HEK293 (cell line): ENCODE measurements at regions not wholly inside any gene's neighbourhood (a gene's known extent, or its start where the extent isn't known, plus 50 kb on each side); places are given as distances from the start of the nearest gene placed in this dataset.
A peak's percentile ranks its signal among the peaks of the same experiment; 100 is the strongest.

Experiments used
- CTCF ChIA-PET: fragments of 350-600 bp; formaldehyde crosslinking; extraction: SDS; loops from one replicate; lab custom pipeline; 2021; ENCODE audit warnings: antibody characterized with exemption; lab: Yijun Ruan, JAX
- POLR2A ChIA-PET: fragments of 300-600 bp; formaldehyde crosslinking; extraction: SDS; loops from one replicate; lab custom pipeline; 2020; ENCODE audit warnings: antibody characterized with exemption, inconsistent platforms; lab: Yijun Ruan, JAX
- H3K27ac ChIP-seq: fragments of 200-500 bp; sonication (Bioruptor generic); 2 replicates; pipeline ENCODE4 v1.5.1; 2014; ENCODE audit warnings: low read depth, low read length, control low read depth, inconsistent platforms; ENCODE audit errors: extremely low read depth
- H3K36me3 ChIP-seq, 2 experiments: fragments of 200-500 bp in 1 of 2; sonication (Bioruptor generic) in 1 of 2; 1 replicate in 1 of 2; 2 replicates in 1 of 2; pipeline ENCODE4 v1.5.1; 2014 to 2017; ENCODE audit warnings: inconsistent platforms in 2 of 2, low read length in 2 of 2; ENCODE audit not compliant: control insufficient read depth in 2 of 2, insufficient read depth in 1 of 2
- H3K4me1 ChIP-seq: fragments of 200-500 bp; sonication (Bioruptor generic); 2 replicates; pipeline ENCODE4 v1.5.1; 2014; ENCODE audit warnings: mild to moderate bottlenecking, low read length, inconsistent platforms; ENCODE audit not compliant: control insufficient read depth, insufficient read depth
- H3K4me3 ChIP-seq: 2 replicates; pipeline ENCODE4 v1.5.1; 2011; ENCODE audit warnings: low read depth, mild to moderate bottlenecking, control low read depth, low read length, moderate library complexity
- H3K9me3 ChIP-seq: fragments of 200-500 bp; sonication (Bioruptor generic); 2 replicates; pipeline ENCODE4 v1.5.1; 2014; ENCODE audit warnings: low read depth, low read length, inconsistent platforms; ENCODE audit not compliant: control insufficient read depth, insufficient read depth
- BCL6B ChIP-seq: fragments of 450-650 bp; formaldehyde crosslinking; IDR thresholded peaks from 2 replicates; pipeline ENCODE4 v1.5.1; 2017; ENCODE audit warnings: missing biosample characterization, missing genetic modification characterization
- FEZF1 ChIP-seq: fragments of 450-650 bp; formaldehyde crosslinking; IDR thresholded peaks from 2 replicates; pipeline ENCODE4 v1.5.1; 2016; ENCODE audit warnings: missing biosample characterization, missing genetic modification characterization
- MEIS1 ChIP-seq: sonication (generic); formaldehyde crosslinking; IDR thresholded peaks from 2 replicates; pipeline ENCODE4 v1.8.1; 2022; ENCODE audit warnings: missing genetic modification reagents, mild to moderate bottlenecking, borderline replicate concordance
- PRDM4 ChIP-seq: fragments of 450-650 bp; formaldehyde crosslinking; IDR thresholded peaks from 2 replicates; pipeline ENCODE4 v1.5.1; 2017; ENCODE audit warnings: missing biosample characterization, missing genetic modification characterization
- PRDM6 ChIP-seq: fragments of 450-650 bp; formaldehyde crosslinking; IDR thresholded peaks from 2 replicates; pipeline ENCODE4 v1.5.1; 2017; ENCODE audit warnings: missing biosample characterization, missing genetic modification characterization
- SCRT2 ChIP-seq: fragments of 450-650 bp; formaldehyde crosslinking; IDR thresholded peaks from 2 replicates; pipeline ENCODE4 v1.5.1; 2016; ENCODE audit warnings: missing biosample characterization, missing genetic modification characterization
- YY1 ChIP-seq: fragments of 450-650 bp; formaldehyde crosslinking; IDR thresholded peaks from 2 replicates; pipeline ENCODE4 v1.5.1; 2018; ENCODE audit warnings: missing biosample characterization, missing genetic modification characterization
- ZBTB20 ChIP-seq: fragments of 450-650 bp; formaldehyde crosslinking; IDR thresholded peaks from 2 replicates; pipeline ENCODE4 v1.5.1; 2016; ENCODE audit warnings: missing biosample characterization, missing genetic modification characterization
- ZBTB44 ChIP-seq: fragments of 450-650 bp; IDR thresholded peaks from 2 replicates; pipeline ENCODE4 v1.5.1; 2018; ENCODE audit warnings: missing biosample characterization, mild to moderate bottlenecking, missing genetic modification characterization
- ZEB2 ChIP-seq: fragments of 450-650 bp; formaldehyde crosslinking; IDR thresholded peaks from 2 replicates; pipeline ENCODE4 v1.5.1; 2016; ENCODE audit warnings: missing biosample characterization, missing genetic modification characterization
- ZFP3 ChIP-seq: fragments of 450-650 bp; formaldehyde crosslinking; IDR thresholded peaks from 2 replicates; pipeline ENCODE4 v1.5.1; 2016; ENCODE audit warnings: low read depth, missing biosample characterization, missing genetic modification characterization
- ZFP69B ChIP-seq: fragments of 450-650 bp; formaldehyde crosslinking; IDR thresholded peaks from 2 replicates; pipeline ENCODE4 v1.5.1; 2016; ENCODE audit warnings: missing biosample characterization, missing genetic modification characterization
- ZIC2 ChIP-seq: fragments of 450-650 bp; formaldehyde crosslinking; IDR thresholded peaks from 2 replicates; pipeline ENCODE4 v1.5.1; 2016; ENCODE audit warnings: missing biosample characterization, missing genetic modification characterization
- ZNF132 ChIP-seq: fragments of 450-650 bp; formaldehyde crosslinking; IDR thresholded peaks from 2 replicates; pipeline ENCODE4 v1.5.1; 2017; ENCODE audit warnings: missing biosample characterization, missing genetic modification characterization, borderline replicate concordance
- ZNF2 ChIP-seq: fragments of 450-650 bp; formaldehyde crosslinking; IDR thresholded peaks from 2 replicates; pipeline ENCODE4 v1.5.1; 2016; ENCODE audit warnings: missing biosample characterization, missing genetic modification characterization
- ZNF202 ChIP-seq: fragments of 450-650 bp; formaldehyde crosslinking; IDR thresholded peaks from 2 replicates; pipeline ENCODE4 v1.5.1; 2016; ENCODE audit warnings: missing biosample characterization, missing genetic modification characterization, borderline replicate concordance
- ZNF26 ChIP-seq: fragments of 450-650 bp; formaldehyde crosslinking; IDR thresholded peaks from 2 replicates; pipeline ENCODE4 v1.5.1; 2016; ENCODE audit warnings: missing biosample characterization, missing genetic modification characterization
- ZNF266 ChIP-seq: fragments of 450-650 bp; formaldehyde crosslinking; IDR thresholded peaks from 2 replicates; pipeline ENCODE4 v1.5.1; 2016; ENCODE audit warnings: missing biosample characterization, missing genetic modification characterization, low read depth
- ZNF544 ChIP-seq: fragments of 450-650 bp; formaldehyde crosslinking; IDR thresholded peaks from 2 replicates; pipeline ENCODE4 v1.5.0; 2017; ENCODE audit warnings: missing biosample characterization, missing genetic modification characterization
- ZNF561 ChIP-seq: fragments of 450-650 bp; IDR thresholded peaks from 2 replicates; pipeline ENCODE4 v1.5.1; 2018; ENCODE audit warnings: missing biosample characterization, missing genetic modification characterization, borderline replicate concordance
- ZNF747 ChIP-seq: fragments of 450-650 bp; formaldehyde crosslinking; IDR thresholded peaks from 2 replicates; pipeline ENCODE4 v1.5.1; 2016; ENCODE audit warnings: missing biosample characterization, missing genetic modification characterization
- ZNF830 ChIP-seq: fragments of 450-650 bp; IDR thresholded peaks from 2 replicates; pipeline ENCODE4 v1.5.0; 2018; ENCODE audit warnings: missing biosample characterization, missing genetic modification characterization, low read depth, mild to moderate bottlenecking, moderate library complexity
- ZSCAN30 ChIP-seq: fragments of 450-650 bp; IDR thresholded peaks from 2 replicates; pipeline ENCODE4 v1.5.1; 2018; ENCODE audit warnings: missing biosample characterization, mild to moderate bottlenecking, missing genetic modification characterization, moderate library complexity
- TF ChIP-seq, protein P1 (sequence below): fragments of 450-650 bp; formaldehyde crosslinking; IDR thresholded peaks from 2 replicates; pipeline ENCODE4 v1.5.1; 2016; ENCODE audit warnings: missing biosample characterization, missing genetic modification characterization

GRCh38 chr2:120909102-120909501 is 173.4 kb downstream of the GLI2 start:
- no peaks in the 10 kb centered on the region for H3K36me3 ChIP-seq
- POLR2A ChIA-PET, result no interaction called here
- no peak overlapping the region for H3K27ac ChIP-seq
- no peak overlapping the region for H3K4me3 ChIP-seq
- H3K9me3 ChIP-seq, result no peaks in the 10 kb centered on the region
- no peaks in the 10 kb centered on the region for H3K4me1 ChIP-seq
- CTCF ChIA-PET, result interaction anchor here (0.9 kb wide), 1 partner anchor 162 kb away, joined by 3 read pairs; no protein-coding TSS in a partner anchor
- TF ChIP-seq PRDM4 (no peak), ZFP3 (tag by site-specific recombination) (no peak), ZIC2 (peak; percentile 20; the same call in 1 of the 2 replicates), ZNF561 (tag by site-specific recombination) (no peak)
- TF ChIP-seq, all 188 proteins: peak for 1

- H3K27ac ChIP-seq, result no peak overlapping the region
- no peak overlapping the region for H3K4me3 ChIP-seq
- CTCF ChIA-PET, result no interaction called here
- no peaks in the 10 kb centered on the region for H3K4me1 ChIP-seq
- TF ChIP-seq FEZF1 (tag by site-specific recombination), result no peak
- TF ChIP-seq ZBTB20 (tag by site-specific recombination), result no peak
- no peak for TF ChIP-seq ZNF747 (tag by site-specific recombination)
- no peak for TF ChIP-seq ZSCAN30 (tag by site-specific recombination)
- no peak for TF ChIP-seq ZBTB44 (tag by site-specific recombination)
- no peak for TF ChIP-seq BCL6B
- no peak for TF ChIP-seq ZNF202
- no peak for TF ChIP-seq MEIS1 (CRISPR knock-in tag)
- TF ChIP-seq ZNF26, result no peak
- TF ChIP-seq ZNF132, result no peak
- no peak for TF ChIP-seq ZEB2 (tag by site-specific recombination)
- no peak for TF ChIP-seq ZNF544 (tag by site-specific recombination)
- TF ChIP-seq SCRT2 (tag by site-specific recombination), result no peak
- TF ChIP-seq ZNF2 (tag by site-specific recombination), result no peak
- TF ChIP-seq ZNF830 (tag by site-specific recombination), result no peak
- TF ChIP-seq, protein P1, sequence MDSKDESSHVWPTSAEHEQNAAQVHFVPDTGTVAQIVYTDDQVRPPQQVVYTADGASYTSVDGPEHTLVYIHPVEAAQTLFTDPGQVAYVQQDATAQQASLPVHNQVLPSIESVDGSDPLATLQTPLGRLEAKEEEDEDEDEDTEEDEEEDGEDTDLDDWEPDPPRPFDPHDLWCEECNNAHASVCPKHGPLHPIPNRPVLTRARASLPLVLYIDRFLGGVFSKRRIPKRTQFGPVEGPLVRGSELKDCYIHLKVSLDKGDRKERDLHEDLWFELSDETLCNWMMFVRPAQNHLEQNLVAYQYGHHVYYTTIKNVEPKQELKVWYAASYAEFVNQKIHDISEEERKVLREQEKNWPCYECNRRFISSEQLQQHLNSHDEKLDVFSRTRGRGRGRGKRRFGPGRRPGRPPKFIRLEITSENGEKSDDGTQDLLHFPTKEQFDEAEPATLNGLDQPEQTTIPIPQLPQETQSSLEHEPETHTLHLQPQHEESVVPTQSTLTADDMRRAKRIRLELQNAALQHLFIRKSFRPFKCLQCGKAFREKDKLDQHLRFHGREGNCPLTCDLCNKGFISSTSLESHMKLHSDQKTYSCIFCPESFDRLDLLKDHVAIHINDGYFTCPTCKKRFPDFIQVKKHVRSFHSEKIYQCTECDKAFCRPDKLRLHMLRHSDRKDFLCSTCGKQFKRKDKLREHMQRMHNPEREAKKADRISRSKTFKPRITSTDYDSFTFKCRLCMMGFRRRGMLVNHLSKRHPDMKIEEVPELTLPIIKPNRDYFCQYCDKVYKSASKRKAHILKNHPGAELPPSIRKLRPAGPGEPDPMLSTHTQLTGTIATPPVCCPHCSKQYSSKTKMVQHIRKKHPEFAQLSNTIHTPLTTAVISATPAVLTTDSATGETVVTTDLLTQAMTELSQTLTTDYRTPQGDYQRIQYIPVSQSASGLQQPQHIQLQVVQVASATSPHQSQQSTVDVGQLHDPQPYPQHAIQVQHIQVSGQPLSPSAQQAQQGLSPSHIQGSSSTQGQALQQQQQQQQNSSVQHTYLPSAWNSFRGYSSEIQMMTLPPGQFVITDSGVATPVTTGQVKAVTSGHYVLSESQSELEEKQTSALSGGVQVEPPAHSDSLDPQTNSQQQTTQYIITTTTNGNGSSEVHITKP, result no peak
- TF ChIP-seq ZNF266, result no peak
- no peak for TF ChIP-seq ZFP69B (tag by site-specific recombination)
- TF ChIP-seq YY1 (tag by site-specific recombination), result no peak
- no peak for TF ChIP-seq PRDM6 (tag by site-specific recombination)
- no peaks in the 10 kb centered on the region for H3K9me3 ChIP-seq
- H3K36me3 ChIP-seq, result no peaks in the 10 kb centered on the region
- POLR2A ChIA-PET, result no interaction called here
Observed at GRCh38 chr2:120910164-120910563, 174.5 kb downstream of the GLI2 start.
